K562 (cell line): ENCODE measurements at regions not wholly inside any gene's neighbourhood (a gene's known extent, or its start where the extent isn't known, plus 50 kb on each side); places are given as distances from the start of the nearest gene placed in this dataset.

ENCODE experiments used
- ATAC-seq: fragments of 200-7000 bp; cut with Tn5 transposase; 3 replicates; pipeline ENCODE4 v1.9.1; 2020; ENCODE audit warnings: moderate library complexity
- BruUV-seq: library from RNA; stranded (reverse); fragments of 400-500 nt; replicated peaks from 2 replicates; lab custom pipeline; 2021; lab: Mats Ljungman, UMichigan
- CTCF ChIA-PET: fragments of 300-600 bp; formaldehyde crosslinking; extraction: SDS; loops from one replicate; lab custom pipeline; 2021; ENCODE audit warnings: low intra/inter-chr PET ratio; lab: Yijun Ruan, JAX
- POLR2A ChIA-PET: fragments of 300-600, 350-650 bp; sonication (Branson Sonifier 250); formaldehyde crosslinking; extraction: SDS; loops from one replicate; lab custom pipeline; 2021; ENCODE audit warnings: antibody characterized with exemption, inconsistent platforms; lab: Yijun Ruan, JAX
- DNase-seq, 4 experiments: peaks; one replicate each; pipeline versions ENCODE4 v3.0.0 to v3.0.0-alpha.2; 2011 to 2018; ENCODE audit warnings: low spot score in 3 of 4, mixed read lengths in 3 of 4; ENCODE audit errors: extremely low read depth in 1 of 4
- FAIRE-seq: peaks from 2 replicates; lab custom pipeline; 2011; peaks lifted over from hg19 to GRCh38; lab: Jason Lieb, UNC
- H2AFZ ChIP-seq: 2 replicates; pipeline ENCODE4 v1.6.0; 2011; ENCODE audit warnings: low read depth, low read length, control low read depth, inconsistent platforms
- H3K27ac ChIP-seq: fragments of 200-600 bp; 3 replicates; pipeline ENCODE4 v1.8.0; 2011; ENCODE audit warnings: low read depth, mild to moderate bottlenecking, control low read depth, inconsistent platforms, low read length, moderate library complexity, mixed read lengths; ENCODE audit errors: extremely low read depth
- H3K27me3 ChIP-seq, 2 experiments: fragments of 300-600 bp in 1 of 2; 2 replicates in 1 of 2; 3 replicates in 1 of 2; pipeline versions ENCODE4 v1.6.0 to v1.8.0; 2011; ENCODE audit warnings: inconsistent platforms in 2 of 2, low read length in 2 of 2, mild to moderate bottlenecking in 1 of 2, mixed read lengths in 1 of 2, moderate library complexity in 1 of 2; ENCODE audit not compliant: control insufficient read depth in 2 of 2, insufficient read depth in 2 of 2
- H3K36me3 ChIP-seq: fragments of 300-600 bp; 3 replicates; pipeline ENCODE4 v1.8.0; 2011; ENCODE audit warnings: mild to moderate bottlenecking, low read length, inconsistent platforms; ENCODE audit not compliant: control insufficient read depth, insufficient read depth
- H3K4me1 ChIP-seq, 2 experiments: fragments of 200-600 bp in 1 of 2; replicated peaks in 1 of 2; 2 replicates in 1 of 2; 3 replicates in 1 of 2; pipeline versions ENCODE4 v1.5.1 to v1.8.0; 2011; ENCODE audit warnings: inconsistent platforms in 2 of 2, low read length in 2 of 2, mild to moderate bottlenecking in 1 of 2, mixed read lengths in 1 of 2, moderate library complexity in 1 of 2; ENCODE audit not compliant: control insufficient read depth in 2 of 2, insufficient read depth in 2 of 2
- H3K4me2 ChIP-seq: 2 replicates; pipeline ENCODE4 v1.6.1; 2011; ENCODE audit warnings: low read length, control low read depth, inconsistent platforms, mixed read lengths; ENCODE audit not compliant: insufficient read depth
- H3K4me3 ChIP-seq: fragments of 200-600 bp; sonication (generic), shearing (Covaris generic); 2 replicates; pipeline ENCODE4 v1.5.1; 2016; ENCODE audit warnings: control low read depth, inconsistent platforms
- H3K79me2 ChIP-seq: fragments of 200-600 bp; 3 replicates; pipeline ENCODE4 v1.8.0; 2011; ENCODE audit warnings: low read length, inconsistent platforms; ENCODE audit not compliant: control insufficient read depth, insufficient read depth
- H3K9ac ChIP-seq, 2 experiments: 2 replicates each; pipeline versions ENCODE4 v1.6.0 to v1.6.1; 2011; ENCODE audit warnings: low read depth in 2 of 2, low read length in 2 of 2, control low read depth in 1 of 2, inconsistent platforms in 1 of 2, mild to moderate bottlenecking in 1 of 2, mixed read lengths in 1 of 2; ENCODE audit not compliant: insufficient read depth in 1 of 2
- H3K9me1 ChIP-seq: one replicate; pipeline ENCODE4 v1.6.0; 2011; ENCODE audit warnings: inconsistent platforms, mild to moderate bottlenecking, low read length, moderate library complexity; ENCODE audit not compliant: control insufficient read depth, insufficient read depth
- H3K9me3 ChIP-seq: replicated peaks from 2 replicates; pipeline ENCODE4 v1.5.1; 2011; ENCODE audit warnings: low read depth, low read length, inconsistent platforms; ENCODE audit not compliant: control insufficient read depth, insufficient read depth
- H4K20me1 ChIP-seq: replicated peaks from 2 replicates; pipeline ENCODE4 v1.6.1; 2011; ENCODE audit warnings: low read length, inconsistent platforms, mixed read lengths; ENCODE audit not compliant: control insufficient read depth, insufficient read depth
- ASH1L ChIP-seq: fragments of 450-650 bp; IDR thresholded peaks from 2 replicates; pipeline ENCODE4 v1.6.1; 2018; ENCODE audit warnings: borderline replicate concordance, mild to moderate bottlenecking, low read depth; ENCODE audit not compliant: partially characterized antibody
- BCL6 ChIP-seq: fragments of 250-450 bp; sonication (Bioruptor Pico); IDR thresholded peaks from 2 replicates; pipeline ENCODE4 v1.4.0; 2020
- FUS ChIP-seq: fragments of 200-400 bp; formaldehyde crosslinking; optimal IDR thresholded peaks from 2 replicates; pipeline ENCODE3; 2017; ENCODE audit warnings: low read depth, low read length
- HSF4 ChIP-seq: fragments of 250-450 bp; sonication (Bioruptor Pico); IDR thresholded peaks from 2 replicates; pipeline ENCODE4 v2.1.2; 2022; ENCODE audit warnings: mild to moderate bottlenecking, moderate library complexity, borderline replicate concordance
- KLF1 ChIP-seq: fragments of 450-650 bp; IDR thresholded peaks from 2 replicates; pipeline ENCODE4 v1.6.1; 2016; ENCODE audit warnings: missing genetic modification characterization, missing compliant biosample characterization
- MLX ChIP-seq, 2 experiments: fragments of 450-650 bp in 1 of 2; sonication (generic) in 1 of 2; formaldehyde crosslinking; conservative IDR thresholded peaks; 2 replicates each; pipeline versions ENCODE4 v1.4.0 to v1.8.1; 2020 to 2022; ENCODE audit warnings: mild to moderate bottlenecking in 1 of 2, missing genetic modification reagents in 1 of 2
- MXD1 ChIP-seq: fragments of 250-450 bp; sonication (Bioruptor Pico); IDR thresholded peaks from 2 replicates; pipeline ENCODE4 v1.8.0; 2021; ENCODE audit warnings: borderline replicate concordance, mild to moderate bottlenecking, moderate library complexity; ENCODE audit not compliant: poor library complexity, severe bottlenecking
- RBM25 ChIP-seq: fragments of 200-400 bp; formaldehyde crosslinking; IDR thresholded peaks from 2 replicates; pipeline ENCODE4 v1.6.1; 2018; ENCODE audit warnings: low read length, low read depth, moderate library complexity; ENCODE audit not compliant: severe bottlenecking
- SMARCA4 ChIP-seq: fragments of 450-650 bp; IDR thresholded peaks from 2 replicates; pipeline ENCODE4 v1.6.1; 2016
- ZNF124 ChIP-seq: sonication (generic); formaldehyde crosslinking; IDR thresholded peaks from 2 replicates; pipeline ENCODE4 v1.8.1; 2022; ENCODE audit warnings: missing genetic modification reagents
- ZNF407 ChIP-seq: fragments of 450-650 bp; IDR thresholded peaks from 2 replicates; pipeline ENCODE4 v1.6.1; 2016; ENCODE audit warnings: low read depth
- ZNF507 ChIP-seq: conservative IDR thresholded peaks from 2 replicates; pipeline ENCODE4 v1.6.1; 2017; ENCODE audit warnings: missing genetic modification characterization, missing compliant biosample characterization
- ZNF699 ChIP-seq: fragments of 250-450 bp; sonication (Bioruptor Pico); IDR thresholded peaks from 2 replicates; pipeline ENCODE4 v1.8.0; 2021; ENCODE audit warnings: mild to moderate bottlenecking, moderate library complexity; ENCODE audit not compliant: insufficient replicate concordance
- WGBS: fragments of 100-300 bp; shearing (Covaris generic); methylation state at CpG from one replicate; pipeline ENCODE4 v1.1.6; 2016; ENCODE audit warnings: low coverage, mixed read lengths; ENCODE audit not compliant: insufficient coverage; ENCODE audit errors: missing lambda C conversion rate; 5-methylcytosine and 5-hydroxymethylcytosine counted together
- in situ Hi-C: fragments of 300-500 bp; cut with MboI; formaldehyde crosslinking; loops from 4 replicates; pipeline ENCODE4 v1.15.0; 2018; ENCODE audit warnings: inconsistent platforms, mixed read lengths
- intact Hi-C: fragments of 100-400 bp; cut with micrococcal nuclease; formaldehyde crosslinking; loops from 2 replicates; pipeline ENCODE4 v1.14.2; 2022

GRCh38 chr10:106044503-106044902 lies 1120.0 kb downstream of the SORCS1 start:
- ChIA-PET CTCF (no interaction called here), POLR2A (no interaction called here)
- H3K9me1 ChIP-seq, result no peaks in the 10 kb centered on the region
- H2AFZ ChIP-seq, result no peak overlapping the region
- FAIRE-seq, result no peak
- no peak for ATAC-seq
- H4K20me1 ChIP-seq, result no peaks in the 10 kb centered on the region
- WGBS, result 0% methylated on average over 2 of the region's 2 CpGs
- no peaks in the 10 kb centered on the region for H3K27me3 ChIP-seq
- H3K79me2 ChIP-seq, result no peaks in the 10 kb centered on the region
- no peak overlapping the region for H3K4me2 ChIP-seq
- H3K4me3 ChIP-seq, result no peak overlapping the region
- DNase-seq, result no peak
- no peak overlapping the region for H3K9ac ChIP-seq
- no peaks in the 10 kb centered on the region for H3K4me1 ChIP-seq
- in situ Hi-C loops (no loop called here), intact Hi-C loops (no loop called here)
- no peak overlapping the region for H3K27ac ChIP-seq
- no peaks in the 10 kb centered on the region for H3K9me3 ChIP-seq
- no peaks in the 10 kb centered on the region for H3K36me3 ChIP-seq
- BruUV-seq, result no TSS peak
- TF ChIP-seq FUS (no peak), ZNF507 (tag) (no peak), ZNF699 (no peak), KLF1 (no peak), BCL6 (CRISPR knock-in tag) (no peak), HSF4 (CRISPR knock-in tag) (no peak), MLX (CRISPR knock-in tag; conservative IDR thresholded peaks at IDR 0.05) (no peak), ASH1L (no peak), MXD1 (CRISPR knock-in tag) (no peak), ZNF407 (no peak), ZNF124 (no peak), RBM25 (no peak), SMARCA4 (no peak)
